ENCODE measurements at regions not wholly inside any gene's neighbourhood (a gene's known extent, or its start where the extent isn't known, plus 50 kb on each side); places are given as distances from the start of the nearest gene placed in this dataset.

DNA sequence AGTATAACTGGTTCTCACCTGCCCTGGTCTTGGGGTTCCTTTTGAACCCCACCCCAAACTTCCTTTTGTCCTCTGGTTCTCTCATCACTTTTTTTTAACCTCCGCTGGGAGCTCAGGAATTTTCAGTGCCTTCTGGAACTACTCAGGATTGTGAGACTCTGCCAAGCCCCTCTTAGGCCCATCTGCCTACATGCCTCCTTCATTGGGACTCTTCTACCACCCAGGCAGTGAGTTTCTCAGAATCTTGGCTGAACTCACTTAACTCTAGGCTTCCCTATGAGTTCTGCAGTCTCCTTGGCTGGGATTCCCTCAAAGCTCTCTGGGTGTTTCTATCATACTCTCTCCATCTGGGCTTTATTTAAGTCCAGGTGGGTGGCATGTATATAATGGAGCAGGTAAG, 86.3 kb downstream of the MDH1 start:
- H3K36me3 ChIP-seq (ENCODE audit: control insufficient read depth, insufficient read depth, low read length) = no peaks in the 10 kb centered on the region
- no peak overlapping the region for H3K9ac ChIP-seq (ENCODE audit: insufficient read depth, low read length)
- no peaks in the 10 kb centered on the region for H3K79me2 ChIP-seq (ENCODE audit: control insufficient read depth, insufficient read depth, low read length)
- no peaks in the 10 kb centered on the region for H3K27me3 ChIP-seq (ENCODE audit: control insufficient read depth, insufficient read depth, low read length)
- TF ChIP-seq, protein P1, sequence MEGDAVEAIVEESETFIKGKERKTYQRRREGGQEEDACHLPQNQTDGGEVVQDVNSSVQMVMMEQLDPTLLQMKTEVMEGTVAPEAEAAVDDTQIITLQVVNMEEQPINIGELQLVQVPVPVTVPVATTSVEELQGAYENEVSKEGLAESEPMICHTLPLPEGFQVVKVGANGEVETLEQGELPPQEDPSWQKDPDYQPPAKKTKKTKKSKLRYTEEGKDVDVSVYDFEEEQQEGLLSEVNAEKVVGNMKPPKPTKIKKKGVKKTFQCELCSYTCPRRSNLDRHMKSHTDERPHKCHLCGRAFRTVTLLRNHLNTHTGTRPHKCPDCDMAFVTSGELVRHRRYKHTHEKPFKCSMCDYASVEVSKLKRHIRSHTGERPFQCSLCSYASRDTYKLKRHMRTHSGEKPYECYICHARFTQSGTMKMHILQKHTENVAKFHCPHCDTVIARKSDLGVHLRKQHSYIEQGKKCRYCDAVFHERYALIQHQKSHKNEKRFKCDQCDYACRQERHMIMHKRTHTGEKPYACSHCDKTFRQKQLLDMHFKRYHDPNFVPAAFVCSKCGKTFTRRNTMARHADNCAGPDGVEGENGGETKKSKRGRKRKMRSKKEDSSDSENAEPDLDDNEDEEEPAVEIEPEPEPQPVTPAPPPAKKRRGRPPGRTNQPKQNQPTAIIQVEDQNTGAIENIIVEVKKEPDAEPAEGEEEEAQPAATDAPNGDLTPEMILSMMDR (conservative IDR thresholded peaks at IDR 0.05 in 1 of 2, IDR thresholded peaks at IDR 0.05 in 1 of 2; ENCODE audit: low read depth in 1 of 2, low read length in 2 of 2) = no peak
- no peaks in the 10 kb centered on the region for H3K9me3 ChIP-seq (ENCODE audit: control insufficient read depth, insufficient read depth, low read depth, low read length)
- no peak overlapping the region for H3K27ac ChIP-seq (ENCODE audit: insufficient read depth, low read length)
- no peaks in the 10 kb centered on the region for H3K4me1 ChIP-seq (ENCODE audit: control insufficient read depth, extremely low read depth, insufficient read depth, low read length)
- no peak overlapping the region for H2AFZ ChIP-seq (ENCODE audit: low read length)
- DNase-seq (ENCODE audit: low read depth in 2 of 2) = no peak
- no peaks in the 10 kb centered on the region for H4K20me1 ChIP-seq (ENCODE audit: control insufficient read depth, extremely low read depth, insufficient read depth, low read length)
- no peak overlapping the region for H3K4me2 ChIP-seq (ENCODE audit: extremely low read depth, insufficient read depth, low read length)
- H3K4me3 ChIP-seq (replicated peaks in 1 of 4; ENCODE audit: control extremely low read depth in 1 of 4, insufficient read depth in 1 of 4, low read depth in 3 of 4, low read length in 4 of 4) = no peak overlapping the region

DNA sequence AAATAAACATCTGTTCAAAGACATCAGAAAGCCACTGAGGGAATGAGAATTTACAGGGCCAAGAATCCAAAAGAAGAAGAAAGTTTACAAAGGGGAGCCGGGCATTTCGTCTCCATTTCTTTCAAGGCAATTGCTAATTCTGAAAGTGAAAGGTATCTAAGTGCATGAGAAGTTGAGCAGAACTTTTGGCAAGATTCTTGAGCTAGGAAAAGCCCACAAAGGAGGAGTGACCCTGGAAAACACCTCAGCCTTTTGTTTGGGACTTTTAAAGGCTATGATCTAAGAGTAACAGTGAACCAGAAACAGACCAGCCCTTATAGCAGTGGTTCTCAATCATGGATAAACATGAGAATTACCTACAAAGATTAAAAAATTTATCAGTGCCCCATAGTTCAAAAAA, 87.4 kb downstream of the MDH1 start:
- Histone ChIP-seq H3K27ac (ENCODE audit: insufficient read depth, low read length) (no peak overlapping the region), H3K9me3 (ENCODE audit: control insufficient read depth, insufficient read depth, low read depth, low read length) (no peaks in the 10 kb centered on the region), H3K36me3 (ENCODE audit: control insufficient read depth, insufficient read depth, low read length) (no peaks in the 10 kb centered on the region), H3K9ac (ENCODE audit: insufficient read depth, low read length) (no peak overlapping the region), H3K27me3 (ENCODE audit: control insufficient read depth, insufficient read depth, low read length) (no peaks in the 10 kb centered on the region), H3K79me2 (ENCODE audit: control insufficient read depth, insufficient read depth, low read length) (no peaks in the 10 kb centered on the region), H3K4me2 (ENCODE audit: extremely low read depth, insufficient read depth, low read length) (no peak overlapping the region), H3K4me3 (replicated peaks in 1 of 4; ENCODE audit: control extremely low read depth in 1 of 4, insufficient read depth in 1 of 4, low read depth in 3 of 4, low read length in 4 of 4) (no peak overlapping the region), H2AFZ (ENCODE audit: low read length) (peak overlapping the region; percentile 16), H4K20me1 (ENCODE audit: control insufficient read depth, extremely low read depth, insufficient read depth, low read length) (no peaks in the 10 kb centered on the region), H3K4me1 (ENCODE audit: control insufficient read depth, extremely low read depth, insufficient read depth, low read length) (no peaks in the 10 kb centered on the region)
- TF ChIP-seq, protein P1 (conservative IDR thresholded peaks at IDR 0.05 in 1 of 2, IDR thresholded peaks at IDR 0.05 in 1 of 2; ENCODE audit: low read depth in 1 of 2, low read length in 2 of 2) = no peak
- TF ChIP-seq EZH2 (IDR thresholded peaks at IDR 0.05; ENCODE audit: low read length, missing control alignments) = no peak
- DNase-seq (ENCODE audit: low read depth in 2 of 2) = peak in 1 of 2 donors; percentile 2

DNA sequence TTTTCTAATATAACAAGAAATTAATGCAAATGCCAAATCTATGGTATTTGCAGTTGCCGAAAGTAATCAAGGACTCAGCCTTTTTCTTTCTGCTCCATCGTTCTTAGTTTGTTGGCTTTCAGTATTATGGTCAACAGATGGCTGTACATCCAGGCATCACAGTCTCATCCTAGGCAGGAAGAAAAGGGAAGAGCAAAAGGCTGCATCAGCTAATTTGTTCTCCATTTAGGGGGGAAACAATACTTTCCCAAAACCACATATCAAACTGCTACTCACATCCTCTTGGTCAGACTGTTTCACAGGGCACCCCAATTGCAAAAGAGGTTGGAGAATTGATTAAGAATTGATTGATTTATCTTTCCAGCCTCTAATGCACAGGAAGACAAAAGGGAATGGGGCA, 89.3 kb downstream of the MDH1 start:
- TF ChIP-seq EZH2 (IDR thresholded peaks at IDR 0.05; ENCODE audit: low read length, missing control alignments) = no peak
- TF ChIP-seq, protein P1 (conservative IDR thresholded peaks at IDR 0.05 in 1 of 2, IDR thresholded peaks at IDR 0.05 in 1 of 2; ENCODE audit: low read depth in 1 of 2, low read length in 2 of 2) = no peak
- Histone ChIP-seq H3K79me2 (ENCODE audit: control insufficient read depth, insufficient read depth, low read length) (no peaks in the 10 kb centered on the region), H3K9me3 (ENCODE audit: control insufficient read depth, insufficient read depth, low read depth, low read length) (no peaks in the 10 kb centered on the region), H3K27me3 (ENCODE audit: control insufficient read depth, insufficient read depth, low read length) (no peaks in the 10 kb centered on the region), H3K27ac (ENCODE audit: insufficient read depth, low read length) (no peak overlapping the region), H2AFZ (ENCODE audit: low read length) (no peak overlapping the region), H3K4me3 (replicated peaks in 1 of 4; ENCODE audit: control extremely low read depth in 1 of 4, insufficient read depth in 1 of 4, low read depth in 3 of 4, low read length in 4 of 4) (no peak overlapping the region), H4K20me1 (ENCODE audit: control insufficient read depth, extremely low read depth, insufficient read depth, low read length) (no peaks in the 10 kb centered on the region), H3K36me3 (ENCODE audit: control insufficient read depth, insufficient read depth, low read length) (no peaks in the 10 kb centered on the region), H3K4me2 (ENCODE audit: extremely low read depth, insufficient read depth, low read length) (no peak overlapping the region), H3K4me1 (ENCODE audit: control insufficient read depth, extremely low read depth, insufficient read depth, low read length) (no peaks in the 10 kb centered on the region), H3K9ac (ENCODE audit: insufficient read depth, low read length) (no peak overlapping the region)
- DNase-seq (ENCODE audit: low read depth in 2 of 2) = no peak

Data from fibroblast of lung (primary cell).